Endothelial cell of umbilical vein (primary cell): ENCODE measurements at regions not wholly inside any gene's neighbourhood (a gene's known extent, or its start where the extent isn't known, plus 50 kb on each side); places are given as distances from the start of the nearest gene placed in this dataset.

Source experiments
- BruUV-seq: library from RNA; stranded (reverse); fragments of 400-500 nt; replicated peaks from 2 replicates; lab custom pipeline; 2021; lab: Mats Ljungman, UMichigan
- CTCF ChIA-PET: fragments of 300-600, 350-600 bp; sonication (Branson Sonifier 250); formaldehyde crosslinking; loops from one replicate; lab custom pipeline; 2021; ENCODE audit warnings: antibody characterized with exemption, inconsistent platforms; lab: Charles Lee
- POLR2A ChIA-PET: fragments of 300-600, 350-600 bp; sonication (Branson Sonifier 250); formaldehyde crosslinking; loops from one replicate; lab custom pipeline; 2021; ENCODE audit warnings: antibody characterized with exemption, inconsistent platforms; lab: Charles Lee
- DNase-seq: peaks from one replicate; pipeline ENCODE4 v3.0.0-alpha.2; 2011; ENCODE audit warnings: low read depth, low spot score
- FAIRE-seq: peaks from 2 replicates; lab custom pipeline; 2011; peaks lifted over from hg19 to GRCh38; lab: Jason Lieb, UNC
- H2AFZ ChIP-seq: 2 replicates; pipeline ENCODE4 v1.6.0; 2012; ENCODE audit warnings: low read depth, low read length, control low read depth, inconsistent platforms
- H3K27ac ChIP-seq: 2 replicates; pipeline ENCODE4 v1.5.1; 2011; ENCODE audit warnings: low read depth, mild to moderate bottlenecking, control low read depth, low read length, moderate library complexity; ENCODE audit not compliant: insufficient read depth
- H3K27me3 ChIP-seq, 2 experiments: 2 replicates each; pipeline versions ENCODE4 v1.6.0 to v1.6.1; 2011; ENCODE audit warnings: low read length in 2 of 2, mixed read lengths in 1 of 2; ENCODE audit not compliant: control insufficient read depth in 2 of 2, insufficient read depth in 2 of 2
- H3K36me3 ChIP-seq, 2 experiments: 2 replicates in 1 of 2; 3 replicates in 1 of 2; pipeline ENCODE4 v1.5.1; 2011; ENCODE audit warnings: low read length in 2 of 2, mild to moderate bottlenecking in 1 of 2, moderate library complexity in 1 of 2; ENCODE audit not compliant: control insufficient read depth in 2 of 2, insufficient read depth in 2 of 2; ENCODE audit errors: extremely low read depth in 1 of 2
- H3K4me1 ChIP-seq: 3 replicates; pipeline ENCODE4 v1.5.1; 2011; ENCODE audit warnings: mild to moderate bottlenecking, low read length; ENCODE audit not compliant: control insufficient read depth, insufficient read depth; ENCODE audit errors: extremely low read depth
- H3K4me2 ChIP-seq: 2 replicates; pipeline ENCODE4 v1.6.1; 2011; ENCODE audit warnings: low read length, control low read depth, mixed read lengths; ENCODE audit not compliant: insufficient read depth
- H3K4me3 ChIP-seq, 3 experiments: fragments of 200-600 bp in 1 of 3; sonication (generic), shearing (Covaris generic) in 1 of 3; replicated peaks in 1 of 3; 2 replicates each; pipeline ENCODE4 v1.5.1; 2011 to 2016; ENCODE audit warnings: control low read depth in 3 of 3, low read length in 3 of 3, mild to moderate bottlenecking in 2 of 3, inconsistent platforms in 1 of 3, low read depth in 1 of 3, moderate library complexity in 1 of 3; ENCODE audit not compliant: insufficient read depth in 1 of 3
- H3K79me2 ChIP-seq: 2 replicates; pipeline ENCODE4 v1.6.0; 2012; ENCODE audit warnings: low read length, inconsistent platforms; ENCODE audit not compliant: control insufficient read depth, insufficient read depth
- H3K9ac ChIP-seq: replicated peaks from 2 replicates; pipeline ENCODE3; 2011; ENCODE audit warnings: low read length, control low read depth; ENCODE audit not compliant: insufficient read depth; ENCODE audit errors: extremely low read depth
- H3K9me1 ChIP-seq: replicated peaks from 3 replicates; pipeline ENCODE4 v1.6.0; 2011; ENCODE audit warnings: mild to moderate bottlenecking, low read length; ENCODE audit not compliant: control insufficient read depth, insufficient read depth; ENCODE audit errors: extremely low read depth
- H3K9me3 ChIP-seq: replicated peaks from 2 replicates; pipeline ENCODE4 v1.5.1; 2012; ENCODE audit warnings: low read length, inconsistent platforms; ENCODE audit not compliant: control insufficient read depth, insufficient read depth
- H4K20me1 ChIP-seq: replicated peaks from 2 replicates; pipeline ENCODE3; 2011; ENCODE audit warnings: mild to moderate bottlenecking, low read length; ENCODE audit not compliant: control insufficient read depth, insufficient read depth; ENCODE audit errors: extremely low read depth
- CTCF ChIP-seq, 2 donors: IDR thresholded peaks; 1 replicate in 1 of 2; 2 replicates in 1 of 2; pipeline ENCODE4 v1.5.1; 2011; ENCODE audit warnings: low read length in 2 of 2, mild to moderate bottlenecking in 2 of 2, moderate library complexity in 2 of 2, control low read depth in 1 of 2, inconsistent platforms in 1 of 2, low read depth in 1 of 2; ENCODE audit not compliant: insufficient read depth in 1 of 2; ENCODE audit errors: extremely low read depth in 1 of 2
- EZH2 ChIP-seq: IDR thresholded peaks from 2 replicates; pipeline ENCODE4 v1.6.1; 2012; ENCODE audit warnings: borderline replicate concordance, low read depth, mild to moderate bottlenecking, moderate library complexity, low read length, inconsistent platforms; ENCODE audit not compliant: severe bottlenecking
- FOS ChIP-seq: IDR thresholded peaks from 2 replicates; pipeline ENCODE4 v1.6.1; 2011; ENCODE audit warnings: mild to moderate bottlenecking, low read length, moderate library complexity, borderline replicate concordance; ENCODE audit not compliant: insufficient read depth
- GATA2 ChIP-seq: IDR thresholded peaks from 2 replicates; pipeline ENCODE4 v1.7.0; 2011; ENCODE audit warnings: low read depth, mild to moderate bottlenecking, moderate library complexity, mixed read lengths, low read length; ENCODE audit not compliant: insufficient read length, insufficient read depth
- JUN ChIP-seq: IDR thresholded peaks from 2 replicates; pipeline ENCODE4 v1.6.1; 2011; ENCODE audit warnings: borderline replicate concordance, low read depth; ENCODE audit not compliant: insufficient read length, insufficient read depth
- MAX ChIP-seq: IDR thresholded peaks from 2 replicates; pipeline ENCODE4 v1.6.1; 2011; ENCODE audit not compliant: insufficient read depth, insufficient read length
- MYC ChIP-seq: IDR thresholded peaks from one replicate; pipeline ENCODE4 v1.6.1; 2011; ENCODE audit warnings: mild to moderate bottlenecking, low read depth, low read length
- POLR2A ChIP-seq: IDR thresholded peaks from 2 replicates; pipeline ENCODE4 v1.6.1; 2012; ENCODE audit warnings: low read depth, mild to moderate bottlenecking, control low read depth, low read length
- POLR2AphosphoS5 ChIP-seq: IDR thresholded peaks from 2 replicates; pipeline ENCODE4 v1.6.1; 2012; ENCODE audit warnings: low read depth, mild to moderate bottlenecking, control low read depth, low read length, moderate library complexity; ENCODE audit not compliant: insufficient read depth
- dilution Hi-C: fragments of 300-500 bp; cut with MboI; formaldehyde crosslinking; loops from one replicate; pipeline ENCODE4 v1.15.0; 2019; ENCODE audit warnings: low sequenced_read_pairs; ENCODE audit not compliant: extremely low pct_ligation_motif_present
- intact Hi-C: fragments of 100-400 bp; cut with micrococcal nuclease; formaldehyde crosslinking; loops from one replicate; pipeline ENCODE4 v1.10.0; 2022

GRCh38 chr3:59418836-59419235 lies 369.0 kb upstream of the CFAP20DC start:
- no peaks in the 10 kb centered on the region for H3K27me3 ChIP-seq
- no peak for TF ChIP-seq MAX
- TF ChIP-seq JUN: no peak
- no peak for TF ChIP-seq POLR2AphosphoS5
- no peak for TF ChIP-seq EZH2
- no peak for TF ChIP-seq MYC
- TF ChIP-seq FOS: no peak
- no peak for TF ChIP-seq POLR2A
- TF ChIP-seq CTCF (IDR thresholded peaks at IDR 0.05; ENCODE audit: extremely low read depth in 1 of 2, insufficient read depth in 1 of 2, low read depth in 1 of 2, low read length in 2 of 2): no peak
- TF ChIP-seq GATA2: no peak
- H3K79me2 ChIP-seq: no peaks in the 10 kb centered on the region
- CTCF ChIA-PET: no interaction called here
- POLR2A ChIA-PET: no interaction called here
- no peak overlapping the region for H3K27ac ChIP-seq
- no peak overlapping the region for H3K4me2 ChIP-seq
- no peaks in the 10 kb centered on the region for H3K9me1 ChIP-seq
- no peaks in the 10 kb centered on the region for H3K36me3 ChIP-seq
- FAIRE-seq (no peak), DNase-seq (no peak)
- no TSS peak for BruUV-seq
- no peak overlapping the region for H3K4me3 ChIP-seq
- H2AFZ ChIP-seq: no peak overlapping the region
- H3K4me1 ChIP-seq: no peaks in the 10 kb centered on the region
- dilution Hi-C loops (no loop called here), intact Hi-C loops (no loop called here)
- H3K9me3 ChIP-seq: no peaks in the 10 kb centered on the region
- no peaks in the 10 kb centered on the region for H4K20me1 ChIP-seq
- no peak overlapping the region for H3K9ac ChIP-seq
